GM19238 (cell line): ENCODE measurements at regions not wholly inside any gene's neighbourhood (a gene's known extent, or its start where the extent isn't known, plus 50 kb on each side); places are given as distances from the start of the nearest gene placed in this dataset.
A peak's percentile ranks its signal among the peaks of the same experiment; 100 is the strongest.

Experiments used
- DNase-seq: peaks from one replicate; pipeline ENCODE4 v3.0.0; 2011; ENCODE audit warnings: low spot score; ENCODE audit not compliant: insufficient read length

GRCh38 chr11:127105593-127106541, 105.3 kb upstream of the KIRREL3 start:
- no peak for DNase-seq

- DNase-seq, result no peak
These were observed 103.2 kb upstream of the KIRREL3 start for GRCh38 chr11:127103586-127104388.

GRCh38 chr11:127098684-127099083, 98.1 kb upstream of the KIRREL3 start:
- DNase-seq, result no peak

- DNase-seq, result no peak
These were observed 80.2 kb upstream of the KIRREL3 start for GRCh38 chr11:127080735-127081134.

- no peak for DNase-seq
These were observed 75.2 kb upstream of the KIRREL3 start for GRCh38 chr11:127075758-127076157.

GRCh38 chr11:127074151-127074761, 73.7 kb upstream of the KIRREL3 start:
- peak; percentile 29 for DNase-seq

- DNase-seq, result no peak
These were observed 73.1 kb upstream of the KIRREL3 start for GRCh38 chr11:127073621-127074020.

GRCh38 chr11:127071606-127072005, 71.0 kb upstream of the KIRREL3 start:
- DNase-seq, result no peak

- DNase-seq, result no peak
These were observed 70.2 kb upstream of the KIRREL3 start for GRCh38 chr11:127070808-127071207.

- DNase-seq, result no peak
These were observed 66.0 kb upstream of the KIRREL3 start for GRCh38 chr11:127066401-127067090.

- DNase-seq, result no peak
These were observed 62.7 kb upstream of the KIRREL3 start for GRCh38 chr11:127063241-127063640.

- no peak for DNase-seq
These were observed 61.4 kb upstream of the KIRREL3 start for GRCh38 chr11:127061947-127062346.

GRCh38 chr11:127059750-127060149, 59.2 kb upstream of the KIRREL3 start:
- no peak for DNase-seq

GRCh38 chr11:127059286-127059685, 58.7 kb upstream of the KIRREL3 start:
- no peak for DNase-seq

GRCh38 chr11:127058524-127058923, 58.0 kb upstream of the KIRREL3 start:
- no peak for DNase-seq

GRCh38 chr11:127057126-127057525, 56.6 kb upstream of the KIRREL3 start:
- DNase-seq, result no peak

GRCh38 chr11:127056338-127056971, 55.9 kb upstream of the KIRREL3 start:
- no peak for DNase-seq

GRCh38 chr11:127055236-127055635, 54.7 kb upstream of the KIRREL3 start:
- DNase-seq, result no peak

- DNase-seq, result no peak
These were observed 53.6 kb upstream of the KIRREL3 start for GRCh38 chr11:127054153-127054552.

GRCh38 chr11:127052404-127052803, 51.8 kb upstream of the KIRREL3 start:
- DNase-seq, result no peak
